Peyer's patch (tissue), 4 donors: ENCODE measurements at regions not wholly inside any gene's neighbourhood (a gene's known extent, or its start where the extent isn't known, plus 50 kb on each side); places are given as distances from the start of the nearest gene placed in this dataset.
A peak's percentile ranks its signal among the peaks of the same experiment; 100 is the strongest.

ENCODE experiments used
- DNase-seq, 3 donors: peaks; one replicate each; pipeline ENCODE4 v3.0.0-alpha.2; 2017 to 2019
- H3K27ac ChIP-seq, 4 donors: fragments of 200-600 bp; sonication (generic); one replicate each; pipeline ENCODE4 v1.5.1; 2016 to 2019
- H3K27me3 ChIP-seq, 2 donors: fragments of 200-600 bp; sonication (generic); one replicate each; pipeline ENCODE4 v1.5.1; 2019
- H3K36me3 ChIP-seq, 3 donors: fragments of 200-600 bp; sonication (generic); one replicate each; pipeline ENCODE4 v1.5.1; 2016 to 2019
- H3K4me1 ChIP-seq, 4 donors: fragments of 200-600 bp; sonication (generic); one replicate each; pipeline ENCODE4 v1.5.1; 2016 to 2019
- H3K4me3 ChIP-seq, 4 donors: fragments of 200-600 bp; sonication (generic); 1 replicate in 3 of 4; 2 replicates in 1 of 4; pipeline ENCODE4 v1.5.1; 2016 to 2019; ENCODE audit warnings: mild to moderate bottlenecking in 1 of 4
- H3K9me3 ChIP-seq, 4 donors: fragments of 200-600 bp; sonication (generic); one replicate each; pipeline ENCODE4 v1.5.1; 2016 to 2019; ENCODE audit warnings: mild to moderate bottlenecking in 1 of 4
- POLR2A ChIP-seq, 2 donors: fragments of 450-650 bp; IDR thresholded peaks; one replicate each; pipeline ENCODE4 v1.5.1; 2017; ENCODE audit warnings: antibody characterized with exemption in 2 of 2, mild to moderate bottlenecking in 2 of 2, moderate library complexity in 2 of 2
- TF ChIP-seq, protein P1 (sequence below), 6 experiments: fragments of 450-650 bp in 4 of 6; fragments of 200-600 bp in 2 of 6; sonication (generic) in 1 of 6; IDR thresholded peaks; one replicate each; pipeline ENCODE4 v1.5.1; 2017 to 2019; ENCODE audit warnings: antibody characterized with exemption in 6 of 6, mild to moderate bottlenecking in 3 of 6, moderate library complexity in 1 of 6

DNA sequence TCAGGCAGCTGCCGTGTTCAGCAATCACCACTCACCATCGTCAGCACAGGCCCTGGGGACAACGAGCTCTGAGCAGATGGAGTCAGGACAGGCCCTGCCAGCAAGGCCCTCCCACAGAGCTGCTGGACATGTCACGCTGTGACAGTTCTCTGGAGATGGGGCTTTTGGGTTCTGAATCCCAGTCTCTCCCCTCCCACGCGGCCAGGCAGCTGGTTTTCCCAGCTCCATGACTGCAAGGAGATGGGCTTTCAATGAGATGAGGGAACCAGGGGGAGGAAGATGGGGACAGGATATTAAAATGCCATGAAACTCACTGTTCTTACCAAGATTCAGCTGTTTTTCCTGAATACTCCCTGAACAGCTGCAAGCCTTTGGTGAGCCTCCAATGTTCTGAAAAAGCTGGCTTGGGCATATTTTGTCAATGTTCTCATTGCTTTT, 305.9 kb downstream of the BRD1 start:
- no peak overlapping the region for H3K4me3 ChIP-seq
- H3K27me3 ChIP-seq, result no peaks in the 10 kb centered on the region
- TF ChIP-seq POLR2A (IDR thresholded peaks at IDR 0.05), result no peak
- TF ChIP-seq, protein P1, sequence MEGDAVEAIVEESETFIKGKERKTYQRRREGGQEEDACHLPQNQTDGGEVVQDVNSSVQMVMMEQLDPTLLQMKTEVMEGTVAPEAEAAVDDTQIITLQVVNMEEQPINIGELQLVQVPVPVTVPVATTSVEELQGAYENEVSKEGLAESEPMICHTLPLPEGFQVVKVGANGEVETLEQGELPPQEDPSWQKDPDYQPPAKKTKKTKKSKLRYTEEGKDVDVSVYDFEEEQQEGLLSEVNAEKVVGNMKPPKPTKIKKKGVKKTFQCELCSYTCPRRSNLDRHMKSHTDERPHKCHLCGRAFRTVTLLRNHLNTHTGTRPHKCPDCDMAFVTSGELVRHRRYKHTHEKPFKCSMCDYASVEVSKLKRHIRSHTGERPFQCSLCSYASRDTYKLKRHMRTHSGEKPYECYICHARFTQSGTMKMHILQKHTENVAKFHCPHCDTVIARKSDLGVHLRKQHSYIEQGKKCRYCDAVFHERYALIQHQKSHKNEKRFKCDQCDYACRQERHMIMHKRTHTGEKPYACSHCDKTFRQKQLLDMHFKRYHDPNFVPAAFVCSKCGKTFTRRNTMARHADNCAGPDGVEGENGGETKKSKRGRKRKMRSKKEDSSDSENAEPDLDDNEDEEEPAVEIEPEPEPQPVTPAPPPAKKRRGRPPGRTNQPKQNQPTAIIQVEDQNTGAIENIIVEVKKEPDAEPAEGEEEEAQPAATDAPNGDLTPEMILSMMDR (IDR thresholded peaks at IDR 0.05), result no peak
- no peak overlapping the region for H3K27ac ChIP-seq
- no peaks in the 10 kb centered on the region for H3K36me3 ChIP-seq
- H3K4me1 ChIP-seq, result no peaks in the 10 kb centered on the region
- peak in 1 of 3 donors; percentile 43 for DNase-seq
- no peaks in the 10 kb centered on the region for H3K9me3 ChIP-seq

DNA sequence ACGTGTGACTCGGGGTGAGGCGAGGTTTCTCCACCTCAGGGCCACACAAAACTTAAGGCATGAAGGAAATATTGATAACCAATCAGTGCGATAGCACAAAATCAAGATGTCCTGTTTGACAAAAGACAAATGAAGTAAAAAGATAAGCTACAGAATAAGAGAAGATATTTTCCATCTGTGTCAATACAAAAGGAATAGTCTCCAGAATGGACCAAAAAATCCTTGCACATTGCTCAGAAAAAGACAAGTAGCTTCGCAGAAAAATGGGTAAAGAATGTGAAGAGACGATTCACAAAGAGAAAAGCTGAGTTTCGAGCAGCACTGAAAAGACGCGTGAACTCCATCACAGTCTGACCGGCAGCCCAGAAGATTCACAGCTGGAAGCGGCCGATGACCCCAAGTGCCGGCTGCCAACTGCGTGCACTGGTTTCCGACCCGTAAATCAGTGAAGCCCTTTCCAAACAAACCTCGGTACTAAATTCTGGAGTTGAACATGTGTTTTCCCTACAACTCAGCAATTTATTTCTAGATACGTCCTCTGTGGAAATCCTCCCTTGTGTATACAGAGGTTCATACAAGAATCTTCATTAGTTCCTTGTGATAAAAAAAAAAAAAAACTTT, 308.4 kb downstream of the BRD1 start:
- no peaks in the 10 kb centered on the region for H3K27me3 ChIP-seq
- DNase-seq, result no peak
- no peak overlapping the region for H3K27ac ChIP-seq
- TF ChIP-seq POLR2A (IDR thresholded peaks at IDR 0.05), result no peak
- TF ChIP-seq, protein P1 (IDR thresholded peaks at IDR 0.05), result no peak
- no peaks in the 10 kb centered on the region for H3K4me1 ChIP-seq
- no peak overlapping the region for H3K4me3 ChIP-seq
- no peaks in the 10 kb centered on the region for H3K9me3 ChIP-seq
- no peaks in the 10 kb centered on the region for H3K36me3 ChIP-seq

DNA sequence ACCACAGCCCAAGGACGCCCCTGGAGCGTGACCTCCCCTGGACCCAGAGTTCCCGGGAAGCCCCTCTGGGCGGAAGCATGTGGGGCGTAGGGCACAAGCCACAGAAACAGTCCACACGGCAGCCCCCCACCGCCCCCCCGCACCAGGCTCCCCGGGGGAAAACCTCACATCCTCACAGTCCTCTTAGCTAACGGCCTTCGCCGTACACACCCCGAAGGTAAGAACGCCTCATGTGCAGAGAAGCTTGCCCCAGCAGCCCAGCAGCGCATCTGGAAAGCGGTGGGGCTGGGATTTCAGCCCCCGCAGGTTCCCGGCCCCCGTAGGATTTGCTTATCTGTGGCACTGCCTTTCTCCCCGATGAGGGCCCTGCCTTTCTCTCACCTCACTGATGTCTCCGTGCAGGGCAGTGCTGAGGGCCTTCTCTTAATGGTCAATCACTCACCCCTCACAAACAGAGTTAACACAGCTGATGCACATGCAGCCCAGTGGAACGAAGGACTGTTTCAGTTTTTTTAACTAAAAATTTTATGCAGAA, 309.2 kb downstream of the BRD1 start:
- no peaks in the 10 kb centered on the region for H3K9me3 ChIP-seq
- no peak overlapping the region for H3K4me3 ChIP-seq
- H3K27me3 ChIP-seq, result no peaks in the 10 kb centered on the region
- H3K27ac ChIP-seq, result no peak overlapping the region
- no peaks in the 10 kb centered on the region for H3K4me1 ChIP-seq
- DNase-seq, result no peak
- H3K36me3 ChIP-seq, result no peaks in the 10 kb centered on the region
- no peak for TF ChIP-seq POLR2A (IDR thresholded peaks at IDR 0.05)
- TF ChIP-seq, protein P1 (IDR thresholded peaks at IDR 0.05), result no peak

DNA sequence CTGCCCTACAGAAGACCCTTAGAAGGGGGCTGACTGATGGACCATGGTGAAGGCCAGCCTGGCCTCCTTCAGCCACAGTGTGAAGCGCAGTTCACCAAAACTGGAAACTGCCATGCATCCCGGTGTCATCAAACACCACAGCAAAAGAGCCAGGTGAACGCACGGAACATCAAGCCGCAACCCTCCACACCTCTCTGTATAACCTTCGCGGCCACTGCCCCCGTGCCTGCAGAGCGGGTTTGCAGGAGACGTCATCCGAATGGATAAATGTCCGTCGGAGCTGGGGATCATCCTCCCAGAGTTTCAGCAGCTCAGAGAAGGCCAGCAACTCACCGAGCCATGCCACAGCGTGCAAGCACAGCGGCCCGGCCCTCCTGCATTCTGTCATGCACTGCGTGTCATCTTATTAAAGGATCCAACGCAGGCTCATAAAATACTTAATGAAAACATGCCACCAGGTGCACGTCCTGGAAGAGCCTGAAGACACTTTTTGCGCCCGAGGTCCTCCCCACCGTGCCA, 309.9 kb downstream of the BRD1 start:
- no peak overlapping the region for H3K4me3 ChIP-seq
- peak in 1 of 3 donors; percentile 21 for DNase-seq
- TF ChIP-seq POLR2A (IDR thresholded peaks at IDR 0.05), result no peak
- TF ChIP-seq, protein P1 (IDR thresholded peaks at IDR 0.05), result no peak
- H3K36me3 ChIP-seq, result no peaks in the 10 kb centered on the region
- no peaks in the 10 kb centered on the region for H3K4me1 ChIP-seq
- H3K27ac ChIP-seq, result no peak overlapping the region
- H3K27me3 ChIP-seq, result no peaks in the 10 kb centered on the region
- no peaks in the 10 kb centered on the region for H3K9me3 ChIP-seq

DNA sequence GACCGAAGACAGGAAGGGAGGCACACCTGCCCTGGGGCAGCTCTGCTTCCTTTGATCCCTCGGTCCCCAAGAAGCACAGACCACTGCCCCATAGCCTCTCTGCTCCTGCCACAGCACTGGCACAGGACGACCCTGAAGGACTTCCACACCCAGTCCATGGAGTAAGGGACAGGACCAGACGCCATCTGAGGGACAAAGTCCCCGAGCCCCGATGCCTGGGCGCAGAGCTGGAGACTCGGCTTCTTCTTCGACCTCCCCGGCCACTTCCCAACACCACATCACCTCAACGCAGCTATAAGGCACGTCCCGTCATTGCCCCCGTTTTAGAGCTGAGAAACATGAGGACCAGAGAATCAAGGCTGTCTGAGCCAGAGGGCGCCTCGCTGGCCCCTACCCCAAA, 310.5 kb downstream of the BRD1 start:
- no peaks in the 10 kb centered on the region for H3K27me3 ChIP-seq
- DNase-seq, result no peak
- TF ChIP-seq, protein P1 (IDR thresholded peaks at IDR 0.05), result no peak
- TF ChIP-seq POLR2A (IDR thresholded peaks at IDR 0.05), result no peak

More for the DNA sequence above, 310.5 kb downstream of the BRD1 start:
- Histone ChIP-seq H3K27ac (no peak overlapping the region), H3K9me3 (no peaks in the 10 kb centered on the region), H3K36me3 (no peaks in the 10 kb centered on the region), H3K4me1 (no peaks in the 10 kb centered on the region), H3K4me3 (no peak overlapping the region)
